D341Med (cell line): ENCODE measurements at regions not wholly inside any gene's neighbourhood (a gene's known extent, or its start where the extent isn't known, plus 50 kb on each side); places are given as distances from the start of the nearest gene placed in this dataset.

Source experiments
- DNase-seq: peaks from one replicate; pipeline ENCODE4 v3.0.0; 2012; ENCODE audit warnings: low spot score

- DNase-seq, result no peak
Observed at GRCh38 chr2:199707593-199708185, 143.3 kb downstream of the FTCDNL1 start.

GRCh38 chr2:199705538-199705937 lies 145.5 kb downstream of the FTCDNL1 start:
- no peak for DNase-seq

- DNase-seq, result peak; percentile 66
Observed at GRCh38 chr2:199704358-199705238, 146.4 kb downstream of the FTCDNL1 start.

- DNase-seq, result no peak
Observed at GRCh38 chr2:199703199-199703598, 147.8 kb downstream of the FTCDNL1 start.

GRCh38 chr2:199697469-199697868 lies 153.5 kb downstream of the FTCDNL1 start:
- DNase-seq, result no peak

- no peak for DNase-seq
Observed at GRCh38 chr2:199696048-199696447, 154.9 kb downstream of the FTCDNL1 start.

- no peak for DNase-seq
Observed at GRCh38 chr2:199693861-199694260, 157.1 kb downstream of the FTCDNL1 start.

GRCh38 chr2:199692489-199692888 lies 158.5 kb downstream of the FTCDNL1 start:
- DNase-seq, result no peak

GRCh38 chr2:199690225-199690624 lies 160.8 kb downstream of the FTCDNL1 start:
- no peak for DNase-seq

GRCh38 chr2:199685669-199686068 lies 165.3 kb downstream of the FTCDNL1 start:
- DNase-seq, result no peak

GRCh38 chr2:199684832-199685231 lies 166.2 kb downstream of the FTCDNL1 start:
- DNase-seq, result no peak

- DNase-seq, result no peak
Observed at GRCh38 chr2:199684168-199684567, 166.8 kb downstream of the FTCDNL1 start.

- no peak for DNase-seq
Observed at GRCh38 chr2:199682001-199682400, 169.0 kb downstream of the FTCDNL1 start.

GRCh38 chr2:199680482-199680881 lies 170.5 kb downstream of the FTCDNL1 start:
- no peak for DNase-seq

- DNase-seq, result no peak
Observed at GRCh38 chr2:199679883-199680282, 171.1 kb downstream of the FTCDNL1 start.

- DNase-seq, result no peak
Observed at GRCh38 chr2:199677881-199678280, 173.1 kb downstream of the FTCDNL1 start.

- no peak for DNase-seq
Observed at GRCh38 chr2:199668645-199669044, 182.3 kb downstream of the FTCDNL1 start.

- DNase-seq, result no peak
Observed at GRCh38 chr2:199663157-199663556, 187.8 kb downstream of the FTCDNL1 start.

- no peak for DNase-seq
Observed at GRCh38 chr2:199662255-199662654, 188.7 kb downstream of the FTCDNL1 start.

- DNase-seq, result no peak
Observed at GRCh38 chr2:199660167-199660566, 190.8 kb downstream of the FTCDNL1 start.

- no peak for DNase-seq
Observed at GRCh38 chr2:199659207-199659606, 191.8 kb downstream of the FTCDNL1 start.

GRCh38 chr2:199646439-199646838 lies 188.7 kb upstream of the SATB2 start:
- DNase-seq, result no peak

- no peak for DNase-seq
Observed at GRCh38 chr2:199631129-199631528, 173.4 kb upstream of the SATB2 start.

- DNase-seq, result no peak
Observed at GRCh38 chr2:199629301-199629700, 171.6 kb upstream of the SATB2 start.
